ENCODE measurements at regions not wholly inside any gene's neighbourhood (a gene's known extent, or its start where the extent isn't known, plus 50 kb on each side); places are given as distances from the start of the nearest gene placed in this dataset.

DNA sequence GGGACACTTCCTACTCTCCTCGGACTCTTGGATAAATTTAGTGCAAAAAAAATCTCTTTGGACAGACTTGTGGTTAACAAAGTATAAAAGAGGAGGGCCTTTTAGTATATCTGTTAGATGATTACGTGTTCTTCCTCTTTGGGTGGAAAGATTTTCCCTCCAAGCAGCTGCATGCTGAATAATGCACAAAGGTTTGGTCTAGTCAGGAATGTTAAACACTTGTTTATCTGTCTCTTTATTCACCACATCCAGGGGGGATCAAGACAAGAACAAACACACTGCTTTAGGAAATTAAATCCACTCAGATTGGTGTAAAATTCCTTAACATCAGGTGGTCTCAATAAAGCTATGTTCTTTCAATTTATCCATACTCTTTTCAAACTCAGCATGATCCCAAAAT is 260.9 kb upstream of the CHD6 start:
- no peak for DNase-seq

GRCh38 chr20:41877911-41878310 is 259.7 kb upstream of the CHD6 start:
- no peak for DNase-seq

- DNase-seq = no peak
These were observed 256.5 kb upstream of the CHD6 start for GRCh38 chr20:41874658-41875057.

DNA sequence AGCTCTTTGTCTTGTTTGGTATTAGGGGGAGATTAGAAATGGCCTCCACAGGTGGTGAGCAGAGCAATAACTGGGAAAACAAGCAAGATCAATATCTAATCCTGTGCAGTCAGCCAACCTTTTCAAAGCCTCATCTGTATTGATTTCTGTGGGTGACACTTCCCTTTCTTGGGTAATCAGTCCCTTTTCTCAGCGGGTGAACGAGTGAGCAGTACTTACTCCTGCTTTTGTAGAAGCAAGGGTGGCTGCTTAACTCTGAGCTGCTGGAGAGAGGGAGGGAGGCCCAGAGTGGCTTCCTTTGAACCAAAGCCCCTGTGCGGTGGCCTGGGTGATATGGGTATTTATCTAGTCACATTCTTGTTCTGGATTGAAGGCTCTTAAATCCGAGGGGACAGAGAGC is 254.8 kb upstream of the CHD6 start:
- no peak for DNase-seq

- no peak for DNase-seq
These were observed 252.8 kb upstream of the CHD6 start for GRCh38 chr20:41870869-41871462.

DNA sequence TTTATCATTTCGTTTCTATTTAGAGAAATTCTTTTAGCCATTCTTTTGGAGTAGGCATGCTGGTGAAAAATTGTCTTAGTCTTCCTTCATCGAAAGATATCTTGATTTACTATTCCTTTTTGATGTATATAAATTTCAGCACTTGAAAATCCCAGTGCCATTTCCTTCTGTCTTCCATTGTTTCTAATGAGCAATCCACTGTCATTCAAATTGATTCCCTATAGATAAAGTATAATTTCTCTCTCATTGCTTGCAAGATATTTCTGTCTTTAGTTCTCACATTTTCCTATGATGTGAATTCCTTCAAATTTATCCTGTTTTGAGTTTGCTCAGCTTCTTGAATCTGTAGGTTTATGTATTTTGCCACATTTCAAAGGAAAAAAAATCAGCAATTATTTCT is 251.1 kb upstream of the CHD6 start:
- DNase-seq = no peak

GRCh38 chr20:41865938-41866337 is 247.8 kb upstream of the CHD6 start:
- DNase-seq = no peak

DNA sequence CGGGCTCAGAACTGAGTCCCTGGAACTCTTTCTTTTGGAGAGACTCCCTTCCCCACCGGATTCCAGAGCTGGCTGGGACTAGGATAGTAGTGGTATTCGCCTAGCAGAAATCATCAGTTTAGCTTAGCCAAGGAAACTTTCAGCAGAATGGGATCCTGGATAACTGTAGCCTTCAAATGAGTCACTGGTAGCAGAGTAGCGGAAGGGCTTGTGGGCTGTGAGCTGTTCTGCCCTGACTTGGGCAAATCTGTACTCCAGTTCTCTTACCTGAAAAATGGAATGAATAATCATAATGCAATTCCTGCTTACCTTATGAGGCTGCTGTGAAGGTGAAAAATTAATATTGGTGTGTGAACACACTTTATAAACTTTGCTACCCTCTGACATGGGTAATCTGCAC is 244.3 kb upstream of the CHD6 start:
- DNase-seq = no peak

DNA sequence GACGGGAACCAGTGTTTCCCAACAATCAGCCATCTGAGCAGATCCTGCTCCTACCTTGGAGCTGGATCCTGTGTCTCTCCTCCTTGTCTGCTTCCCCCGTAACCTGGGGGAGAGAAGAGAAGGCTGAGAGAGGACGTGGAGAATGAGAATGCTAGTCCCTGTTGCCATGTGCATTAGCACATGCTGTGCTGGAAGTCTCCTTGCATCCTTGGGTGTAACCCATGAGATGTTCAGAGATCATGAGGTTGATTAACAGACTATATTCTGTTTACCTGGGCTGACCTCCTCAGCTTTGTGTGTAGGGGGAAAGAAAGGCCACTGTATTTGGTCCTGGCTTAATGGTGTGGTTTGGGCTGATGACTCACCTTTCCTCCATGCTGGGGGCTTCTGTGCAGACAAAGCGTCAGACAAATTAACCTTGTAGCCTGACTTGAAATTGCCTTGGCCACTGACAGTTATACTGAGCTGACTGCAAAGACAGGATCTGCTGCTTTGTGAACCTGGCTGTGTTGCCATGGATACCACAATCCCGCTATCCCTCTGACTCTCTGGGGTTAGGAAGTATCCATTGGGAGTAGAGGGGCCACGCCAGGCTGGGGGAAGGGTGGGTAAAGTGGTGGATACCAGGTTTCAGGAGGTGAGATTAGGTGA is 243.7 kb upstream of the CHD6 start:
- DNase-seq = no peak

DNA sequence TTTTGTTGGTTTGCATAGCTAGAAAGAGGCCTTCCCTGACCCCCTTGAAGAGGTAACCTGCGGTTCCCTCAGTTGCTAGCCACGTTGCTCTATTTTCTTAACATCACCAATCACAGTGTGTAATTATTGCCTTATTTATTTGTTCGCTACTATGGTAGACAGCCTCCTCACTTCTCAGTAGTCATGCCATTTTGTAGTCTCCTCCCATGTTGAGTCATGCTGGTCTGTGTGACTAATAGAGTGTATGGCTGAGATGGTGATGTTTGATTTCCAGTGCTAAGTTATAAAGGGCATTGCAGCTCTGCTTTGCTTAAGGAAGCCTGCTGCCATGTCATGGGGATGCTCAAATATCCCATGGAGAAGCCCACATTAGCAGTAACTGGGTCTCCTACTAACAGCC is 236.6 kb upstream of the CHD6 start:
- no peak for DNase-seq

DNA sequence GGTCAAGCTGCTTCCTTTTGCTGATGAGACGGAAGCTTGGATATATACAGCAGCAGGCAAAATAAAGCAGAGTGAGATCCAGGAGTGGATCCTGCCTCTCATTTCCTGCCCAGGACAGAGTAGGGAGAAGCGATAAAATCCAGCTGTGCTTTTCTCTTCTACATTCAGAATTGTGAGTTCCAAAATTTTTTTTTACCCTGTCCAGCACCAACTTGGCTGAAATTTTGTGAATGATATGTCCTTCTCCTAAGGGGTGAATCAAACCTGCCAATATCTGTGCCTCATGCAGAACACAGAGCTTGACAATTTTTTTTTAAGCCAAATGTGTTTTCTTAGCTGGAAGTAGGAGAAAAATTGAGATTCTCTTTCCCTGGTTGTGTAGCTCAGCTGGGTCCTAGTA is 235.6 kb upstream of the CHD6 start:
- DNase-seq = no peak

DNA sequence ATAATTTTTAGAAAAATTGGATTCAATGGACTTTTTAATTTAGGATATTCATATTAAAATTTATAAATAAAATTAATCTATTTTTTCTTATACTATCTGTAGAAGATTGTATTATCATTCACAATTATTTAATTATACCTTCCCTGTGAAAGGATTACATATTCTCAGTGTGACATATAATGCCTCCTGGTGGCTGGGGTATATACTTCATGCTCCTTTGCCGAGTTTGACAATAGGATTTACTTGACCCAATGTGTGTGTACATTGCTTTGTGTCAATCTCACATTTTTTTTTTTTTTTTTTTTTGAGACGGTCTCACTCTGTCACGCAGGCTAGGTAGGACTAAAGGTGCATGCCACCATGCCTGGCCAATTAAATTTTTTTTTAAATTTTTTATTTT is 230.0 kb upstream of the CHD6 start:
- no peak for DNase-seq

GRCh38 chr20:41837669-41838224 is 219.6 kb upstream of the CHD6 start:
- no peak for DNase-seq

DNA sequence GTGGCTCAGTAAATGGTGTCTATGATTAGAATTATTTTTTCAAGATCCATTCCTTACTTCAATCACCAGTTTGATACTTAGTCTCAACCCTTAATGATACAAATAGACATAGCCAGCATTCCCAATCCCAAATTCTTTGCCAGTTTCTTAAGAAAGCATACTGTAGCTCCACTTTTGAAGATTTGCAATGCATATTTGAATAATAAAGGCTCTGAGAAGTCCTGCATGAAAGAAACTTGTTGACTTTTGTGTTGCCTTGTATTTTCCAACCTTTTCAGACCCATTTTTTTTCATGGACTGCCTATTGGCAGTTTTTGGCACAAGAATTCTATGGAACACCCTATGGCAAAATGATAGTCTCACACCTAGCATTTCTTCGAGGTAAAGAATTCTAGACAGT is 215.6 kb upstream of the CHD6 start:
- DNase-seq = no peak

GRCh38 chr20:41830702-41831101 is 212.5 kb upstream of the CHD6 start:
- DNase-seq = no peak

DNA sequence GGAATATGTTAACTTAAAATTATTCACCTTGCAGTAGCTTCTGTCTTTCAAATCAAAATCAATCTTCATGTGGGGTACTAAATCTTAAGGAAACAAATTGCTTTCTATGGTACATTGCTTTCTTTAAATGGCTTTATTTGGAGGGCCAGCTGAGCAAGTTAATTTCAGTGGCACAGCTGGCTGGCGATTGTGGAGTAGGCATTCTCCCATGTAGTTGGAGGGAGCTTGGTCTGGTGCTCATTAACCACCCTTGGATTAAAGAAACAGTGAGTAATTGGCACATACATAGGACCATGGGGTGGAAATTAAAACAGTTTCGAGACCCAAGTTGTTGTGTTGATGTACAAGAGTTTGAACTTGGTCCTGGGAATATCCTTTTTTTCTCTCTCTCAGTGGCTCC is 201.3 kb upstream of the CHD6 start:
- no peak for DNase-seq

DNA sequence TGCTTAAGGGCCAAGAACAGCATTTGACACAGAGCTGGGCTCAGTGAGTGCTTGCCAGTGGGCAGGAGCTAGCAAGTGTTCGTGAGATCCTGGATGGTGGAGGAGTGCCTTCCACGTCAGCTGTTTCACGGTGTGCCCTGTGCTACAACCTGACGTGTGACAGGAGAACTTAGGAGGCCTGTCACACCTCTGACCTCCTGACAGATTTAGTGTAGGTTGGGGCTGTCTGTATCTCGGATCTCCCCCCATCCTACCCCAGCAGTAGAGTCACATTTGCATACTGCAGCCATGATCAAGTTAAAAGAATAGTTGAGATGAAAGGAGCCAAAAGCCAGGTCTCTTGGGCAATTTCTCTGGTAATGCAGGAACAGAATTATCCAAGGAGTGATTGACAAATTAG is 200.8 kb upstream of the CHD6 start:
- DNase-seq = no peak

DNA sequence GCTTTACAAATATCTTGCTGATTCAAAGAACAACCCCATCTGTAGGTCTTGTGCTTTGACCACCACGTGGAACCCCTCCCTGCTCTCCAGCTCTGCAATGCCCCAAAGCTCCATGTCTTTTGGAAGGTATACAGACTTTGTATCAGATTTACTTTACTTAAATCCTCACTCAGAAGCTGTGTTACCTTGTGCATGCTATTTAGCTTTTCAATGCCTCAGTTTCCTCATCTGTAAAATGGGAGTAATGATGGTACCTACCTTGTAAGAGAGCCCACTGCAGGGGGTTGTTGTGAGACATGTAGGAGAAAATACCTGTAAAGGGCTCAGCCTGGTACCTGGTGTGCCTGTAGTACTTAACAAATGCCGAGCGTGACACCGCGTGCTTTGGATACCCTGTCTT is 200.2 kb upstream of the CHD6 start:
- DNase-seq = no peak

GRCh38 chr20:41811456-41811855 is 193.3 kb upstream of the CHD6 start:
- no peak for DNase-seq

DNA sequence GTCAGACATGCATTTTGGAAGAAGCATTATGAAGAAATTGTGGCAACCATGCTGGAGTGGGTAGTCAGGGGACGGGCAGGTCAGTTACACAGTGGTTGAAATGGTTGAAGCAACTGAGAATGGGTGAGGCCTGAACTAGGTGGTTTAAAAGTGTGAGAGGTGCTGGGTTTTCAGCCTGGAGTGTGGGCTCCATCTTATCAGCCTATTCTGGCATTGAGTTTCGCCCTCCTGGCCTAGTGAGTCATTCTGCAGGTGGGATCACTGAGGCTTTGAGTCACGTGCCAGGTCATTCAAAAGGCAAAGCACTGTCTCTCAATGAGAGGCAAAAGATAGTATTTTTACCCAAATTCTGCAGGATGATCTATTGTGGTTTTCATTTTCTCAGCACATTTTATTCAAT is 181.9 kb upstream of the CHD6 start:
- DNase-seq = no peak

DNA sequence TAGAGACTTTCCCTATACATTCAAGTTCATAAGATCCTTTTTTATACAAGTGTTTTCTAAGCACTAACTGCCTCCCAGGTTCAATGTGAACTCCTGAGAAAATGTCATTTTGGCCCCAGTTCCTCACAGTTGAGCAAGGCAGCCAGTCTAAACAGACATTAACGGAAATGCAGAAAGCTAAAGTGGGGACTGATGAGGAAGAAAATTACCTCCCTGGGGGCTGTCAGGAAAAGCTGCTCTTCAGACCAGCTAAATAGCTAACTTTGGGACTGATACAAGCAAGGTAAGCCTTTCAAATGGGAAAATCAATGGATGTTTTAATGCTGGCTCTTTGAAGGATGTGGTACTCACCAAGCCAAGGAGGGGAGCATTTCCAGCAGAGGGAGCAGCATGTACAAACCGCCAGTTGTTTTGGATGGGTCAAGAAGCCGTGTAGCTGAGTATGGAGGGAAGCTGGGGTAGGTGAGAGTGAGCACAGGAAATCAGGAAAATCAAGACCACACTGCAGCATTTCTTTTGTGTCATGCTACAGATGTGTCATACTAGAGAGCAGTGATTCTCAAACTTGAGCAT is 180.8 kb upstream of the CHD6 start:
- DNase-seq = no peak

DNA sequence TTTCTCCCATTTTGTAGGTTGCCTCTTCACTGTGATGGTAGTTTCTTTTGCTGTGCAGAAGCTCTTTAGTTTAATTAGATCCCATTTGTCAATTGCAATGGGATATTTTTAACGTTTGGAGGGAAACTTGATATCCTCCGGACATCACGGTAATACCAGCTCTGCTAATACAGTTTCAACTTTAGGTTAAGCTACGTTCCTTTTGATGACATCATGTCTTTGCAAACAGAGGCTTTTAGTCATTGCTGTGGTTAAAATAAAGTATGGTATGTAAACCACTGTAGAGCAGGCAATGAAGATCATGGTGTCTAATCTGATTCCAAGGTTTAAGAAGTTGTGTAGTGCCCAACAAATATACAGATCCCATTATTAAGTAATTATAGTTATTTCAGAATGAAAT is 168.0 kb upstream of the CHD6 start:
- no peak for DNase-seq

DNA sequence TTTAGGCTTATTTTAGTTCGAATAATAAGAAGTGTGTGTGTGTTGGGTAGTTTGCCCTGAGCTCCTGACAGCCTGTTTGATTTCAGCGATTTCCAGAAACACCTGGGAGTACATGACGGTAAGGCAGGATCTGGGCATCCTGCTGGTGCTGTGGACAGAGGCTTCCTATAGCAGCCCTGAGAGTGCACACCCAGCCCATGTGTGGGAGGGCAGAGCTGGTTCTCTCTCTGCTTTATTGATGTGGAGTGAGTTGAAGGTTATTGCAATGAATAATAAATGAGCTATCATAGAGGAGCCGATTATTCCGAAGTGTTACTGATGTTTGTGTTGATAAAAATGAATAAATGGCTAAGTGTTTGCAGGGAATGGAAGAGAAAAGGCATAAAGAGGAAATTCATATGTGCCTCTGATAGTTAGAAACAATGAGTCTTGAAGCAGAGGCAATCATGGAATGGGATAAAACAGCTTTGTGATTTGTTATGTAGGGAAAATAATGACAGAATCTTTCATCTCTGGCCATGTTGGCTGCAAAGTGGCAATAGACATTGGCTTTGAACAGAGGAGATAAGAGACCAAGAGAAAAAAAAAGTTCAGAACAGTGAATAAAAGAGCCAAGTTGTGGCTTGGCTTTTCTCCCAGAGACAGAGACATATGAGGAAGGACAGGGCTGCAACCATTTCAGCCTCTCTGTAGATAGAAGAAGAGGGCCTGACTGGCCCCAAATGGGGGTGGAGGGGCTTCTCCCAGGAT is 166.2 kb upstream of the CHD6 start:
- DNase-seq = no peak
